ENCODE measurements at regions not wholly inside any gene's neighbourhood (a gene's known extent, or its start where the extent isn't known, plus 50 kb on each side); places are given as distances from the start of the nearest gene placed in this dataset.

DNA sequence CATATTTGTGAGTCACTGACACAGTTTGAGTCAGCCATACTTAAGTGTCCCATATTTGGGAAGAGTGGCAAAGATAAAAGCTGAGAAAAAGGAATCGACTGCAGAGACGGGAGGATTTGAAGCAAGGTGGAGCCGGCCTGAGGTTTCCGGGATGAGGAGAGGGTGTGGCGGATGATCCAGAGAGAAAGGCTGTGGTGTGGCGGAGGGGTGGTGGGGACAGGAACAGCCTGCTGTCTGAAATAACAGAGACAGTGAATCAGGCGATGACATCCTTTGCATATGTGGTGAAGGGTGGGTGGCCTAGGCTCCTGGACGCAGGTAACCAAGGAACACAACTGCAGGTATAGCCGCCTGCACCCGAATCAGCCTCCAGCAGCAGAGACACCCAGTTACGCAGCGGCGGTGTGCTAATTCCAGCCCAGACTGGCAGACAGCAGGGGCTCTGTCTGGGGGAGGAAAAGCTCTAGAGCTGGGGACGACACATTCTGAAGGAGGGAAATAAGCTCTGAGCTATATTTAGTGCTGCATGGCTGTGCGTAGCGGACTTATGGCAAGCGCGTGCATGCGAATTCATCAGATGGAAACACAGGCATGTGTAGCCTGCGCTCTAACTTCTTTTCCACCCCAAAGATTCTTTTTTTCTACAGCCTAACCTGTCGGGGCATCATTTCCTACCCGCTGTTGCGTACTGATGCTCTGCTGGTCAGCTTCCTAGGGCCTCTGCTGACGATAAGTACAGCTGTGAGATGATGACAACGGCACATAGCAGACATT lies 62.7 kb upstream of the BARX2 start:
- in situ Hi-C loops (cut with HindIII; ENCODE audit: low pct_unique_long_range_greater_than_20kb, low sequenced_read_pairs), result no loop called here
- DNase-seq (ENCODE audit: low read depth in 1 of 2, low spot score in 1 of 2), result no peak
- no peak for TF ChIP-seq JUND (IDR thresholded peaks at IDR 0.05; ENCODE audit: low read depth)

DNA sequence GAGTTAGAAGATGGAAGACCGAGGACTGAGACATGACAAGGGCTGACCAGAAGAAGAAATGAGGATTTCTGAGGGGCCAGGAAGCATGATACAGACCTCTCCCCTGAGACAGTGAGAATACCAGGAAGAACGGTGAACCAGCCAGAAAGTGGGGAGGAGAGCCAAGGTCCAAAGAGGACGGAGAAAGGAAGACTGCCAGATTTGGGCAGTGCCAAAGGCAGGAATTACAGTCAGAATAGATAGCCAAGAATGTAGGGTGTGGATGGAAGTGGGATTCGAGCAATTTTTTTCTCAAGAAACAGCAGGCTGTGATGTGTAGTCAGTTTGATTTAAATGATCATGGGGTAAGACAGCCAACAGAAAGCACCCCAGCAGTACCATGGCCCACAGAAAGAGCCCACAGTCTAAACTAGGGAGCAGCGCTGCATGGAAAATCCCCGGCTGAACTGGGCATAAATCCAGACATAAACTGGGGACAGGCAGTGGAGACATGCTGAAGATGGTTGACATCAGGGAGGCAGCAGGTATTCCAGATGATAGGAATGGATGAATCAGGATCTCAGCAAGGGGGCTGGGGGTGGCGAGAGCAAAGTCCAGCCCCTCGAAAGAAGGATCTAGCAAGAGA lies 67.3 kb upstream of the BARX2 start:
- no peak for TF ChIP-seq JUND (IDR thresholded peaks at IDR 0.05; ENCODE audit: low read depth)
- in situ Hi-C loops (cut with HindIII; ENCODE audit: low pct_unique_long_range_greater_than_20kb, low sequenced_read_pairs), result no loop called here
- DNase-seq (ENCODE audit: low read depth in 1 of 2, low spot score in 1 of 2), result no peak

DNA sequence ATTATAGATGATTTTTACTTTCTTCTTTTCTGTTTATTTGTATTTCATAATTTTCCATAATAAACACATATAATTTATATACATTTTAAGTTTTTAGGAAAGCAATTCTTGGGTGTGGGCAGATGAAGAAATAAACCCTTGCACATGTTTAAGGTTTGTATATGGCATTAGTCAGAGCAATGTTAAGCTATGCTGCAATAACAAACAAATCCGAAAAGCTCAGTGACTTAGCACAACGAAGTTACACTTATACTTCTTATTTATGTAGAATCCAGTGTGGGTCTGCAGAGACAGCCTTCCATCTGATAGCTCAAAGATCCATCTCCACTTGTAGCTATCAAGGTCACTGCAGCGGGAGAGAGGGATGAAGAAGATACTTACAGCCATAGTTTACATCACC lies 68.5 kb upstream of the BARX2 start:
- in situ Hi-C loops (cut with HindIII; ENCODE audit: low pct_unique_long_range_greater_than_20kb, low sequenced_read_pairs), result no loop called here
- no peak for DNase-seq (ENCODE audit: low read depth in 1 of 2, low spot score in 1 of 2)
- TF ChIP-seq JUND (IDR thresholded peaks at IDR 0.05; ENCODE audit: low read depth), result no peak

DNA sequence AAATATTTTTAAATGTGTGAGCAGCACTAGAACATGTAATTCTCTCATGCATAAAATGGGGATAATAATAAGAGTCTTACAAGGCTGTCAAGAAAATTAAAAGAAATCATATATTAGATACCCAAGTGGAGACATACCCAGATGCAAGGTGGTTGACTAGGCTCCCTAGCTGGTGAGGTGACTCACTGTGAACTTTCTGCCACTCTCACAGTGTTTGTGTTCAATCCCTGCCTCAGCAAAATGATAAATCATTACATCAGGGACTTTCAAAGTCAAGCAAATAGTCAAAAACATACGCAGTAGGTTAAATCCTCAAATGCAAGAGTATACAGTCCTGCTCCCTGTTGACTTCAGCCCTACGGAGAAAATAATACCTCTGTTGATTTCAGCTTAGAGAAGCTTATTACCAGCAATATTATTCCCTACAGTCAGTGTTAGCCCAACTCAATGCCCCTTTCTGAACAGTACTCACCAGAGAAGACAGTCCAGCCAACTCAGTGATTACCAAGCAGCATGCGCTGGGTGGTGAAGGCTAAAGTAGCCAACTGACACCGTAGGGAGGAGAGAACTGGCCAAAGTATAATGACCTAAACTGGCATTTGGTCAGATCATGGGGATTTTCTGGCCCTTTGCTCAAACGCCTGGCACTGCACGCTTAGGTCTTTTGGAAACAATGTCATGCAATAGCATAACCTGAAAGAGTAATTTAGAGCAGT lies 73.1 kb upstream of the BARX2 start:
- no peak for DNase-seq (ENCODE audit: low read depth in 1 of 2, low spot score in 1 of 2)
- TF ChIP-seq JUND (IDR thresholded peaks at IDR 0.05; ENCODE audit: low read depth), result no peak
- in situ Hi-C loops (cut with HindIII; ENCODE audit: low pct_unique_long_range_greater_than_20kb, low sequenced_read_pairs), result no loop called here

DNA sequence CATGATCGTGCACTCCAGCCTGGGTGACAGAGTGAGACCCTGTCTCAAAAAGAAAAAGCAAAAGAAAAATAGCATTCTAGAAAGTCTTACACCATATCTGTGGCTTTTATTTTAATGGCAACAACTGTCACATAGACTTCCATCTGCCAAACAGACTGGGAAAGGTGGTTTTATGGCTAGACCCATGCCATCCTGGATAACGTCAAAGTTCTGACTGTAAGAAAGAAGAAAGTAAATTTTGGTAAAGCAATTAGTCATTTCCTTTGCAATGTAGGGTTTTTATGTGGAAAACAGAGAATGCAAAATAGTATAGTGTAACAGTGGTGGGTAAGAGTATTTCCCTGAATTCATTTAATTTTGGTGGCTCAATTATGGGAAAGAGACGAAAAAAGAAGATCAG lies 75.5 kb upstream of the BARX2 start:
- no peak for TF ChIP-seq JUND (IDR thresholded peaks at IDR 0.05; ENCODE audit: low read depth)
- in situ Hi-C loops (cut with HindIII; ENCODE audit: low pct_unique_long_range_greater_than_20kb, low sequenced_read_pairs), result no loop called here
- DNase-seq (ENCODE audit: low read depth in 1 of 2, low spot score in 1 of 2), result no peak

DNA sequence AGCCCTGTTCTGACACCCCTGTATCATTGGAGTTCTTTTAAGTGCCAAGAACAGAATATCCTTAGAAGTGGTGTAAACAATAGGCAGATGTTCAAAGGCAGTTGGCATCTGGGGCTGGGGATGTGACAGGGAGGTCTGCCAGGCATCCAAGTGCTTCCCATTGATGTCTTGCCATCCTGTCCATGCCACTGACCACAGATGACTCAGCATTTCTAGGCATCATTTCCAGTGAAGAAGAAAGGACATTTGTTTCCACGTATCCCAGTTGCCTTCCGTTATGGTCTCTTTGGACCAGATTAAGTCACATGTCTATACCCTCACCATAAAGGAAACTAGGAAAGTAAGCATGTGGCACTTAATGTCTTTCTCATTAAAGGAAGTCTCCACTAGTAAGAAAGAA lies 76.7 kb upstream of the BARX2 start:
- in situ Hi-C loops (cut with HindIII; ENCODE audit: low pct_unique_long_range_greater_than_20kb, low sequenced_read_pairs), result no loop called here
- no peak for TF ChIP-seq JUND (IDR thresholded peaks at IDR 0.05; ENCODE audit: low read depth)
- DNase-seq (ENCODE audit: low read depth in 1 of 2, low spot score in 1 of 2), result no peak

DNA sequence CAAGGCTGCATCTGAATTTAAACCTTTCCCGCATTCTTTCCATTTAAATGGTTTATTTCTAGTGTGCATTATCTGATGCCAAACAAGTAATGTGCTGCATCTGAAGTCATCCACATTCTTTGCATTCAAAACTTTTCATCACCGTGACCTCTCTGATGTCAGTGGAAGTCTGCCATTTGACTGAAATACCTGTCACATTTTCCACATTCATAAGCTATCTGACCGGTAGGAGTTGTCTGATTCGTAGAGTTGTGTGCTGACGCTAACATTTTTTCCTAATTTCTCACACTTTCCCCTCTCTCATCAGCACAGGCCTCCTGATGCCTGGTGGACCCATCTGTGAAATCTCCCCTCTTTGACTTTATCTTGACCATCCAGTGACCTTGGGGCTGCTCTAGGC lies 79.9 kb upstream of the BARX2 start:
- TF ChIP-seq JUND (IDR thresholded peaks at IDR 0.05; ENCODE audit: low read depth), result no peak; the same call in 1 of the 2 replicates
- in situ Hi-C loops (cut with HindIII; ENCODE audit: low pct_unique_long_range_greater_than_20kb, low sequenced_read_pairs), result no loop called here
- DNase-seq (ENCODE audit: low read depth in 1 of 2, low spot score in 1 of 2), result peak in 1 of 2 experiments; percentile 76

DNA sequence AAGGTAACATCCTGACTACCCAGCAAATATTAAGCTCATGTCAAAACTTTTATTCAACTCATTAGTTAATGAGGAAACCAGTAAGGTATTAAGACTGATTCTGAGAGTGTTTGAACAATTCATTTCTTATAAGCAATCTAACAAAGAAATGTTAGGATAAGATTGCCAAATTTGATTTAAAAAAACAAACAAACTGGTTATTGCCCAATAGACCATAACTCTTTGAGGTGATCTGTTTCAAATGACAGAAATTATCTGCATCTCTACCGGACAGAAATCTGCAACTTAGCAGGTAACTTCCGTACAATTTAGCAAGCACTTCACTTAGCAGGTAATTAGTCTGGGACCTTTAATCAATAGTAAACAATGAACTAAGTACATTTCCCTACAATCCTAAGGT lies 82.9 kb upstream of the BARX2 start:
- no peak for DNase-seq (ENCODE audit: low read depth in 1 of 2, low spot score in 1 of 2)
- in situ Hi-C loops (cut with HindIII; ENCODE audit: low pct_unique_long_range_greater_than_20kb, low sequenced_read_pairs), result no loop called here

DNA sequence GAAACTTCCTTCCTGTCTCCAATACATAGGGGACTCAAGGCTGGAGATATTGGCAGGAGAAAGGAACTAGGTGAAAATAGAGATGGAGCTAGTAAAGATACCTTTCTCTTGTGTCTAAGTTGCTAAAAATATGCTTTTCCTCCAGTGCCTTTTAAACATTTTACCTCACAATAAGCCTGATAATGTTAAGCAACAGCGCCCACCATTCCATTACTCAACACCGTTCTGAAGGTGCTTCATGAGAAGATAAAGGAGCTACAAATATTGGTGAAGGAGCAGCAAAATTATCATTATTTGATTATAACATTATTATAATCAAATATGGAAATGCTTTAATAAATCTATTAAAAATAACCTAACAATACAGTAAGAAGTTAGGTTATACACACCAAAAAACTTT lies 83.6 kb upstream of the BARX2 start:
- no peak for DNase-seq (ENCODE audit: low read depth in 1 of 2, low spot score in 1 of 2)
- no peak for TF ChIP-seq JUND (IDR thresholded peaks at IDR 0.05; ENCODE audit: low read depth)
- in situ Hi-C loops (cut with HindIII; ENCODE audit: low pct_unique_long_range_greater_than_20kb, low sequenced_read_pairs), result no loop called here

More for the DNA sequence above, 82.9 kb upstream of the BARX2 start:
- TF ChIP-seq JUND (IDR thresholded peaks at IDR 0.05; ENCODE audit: low read depth), result no peak; the same call in 1 of the 2 replicates

DNA sequence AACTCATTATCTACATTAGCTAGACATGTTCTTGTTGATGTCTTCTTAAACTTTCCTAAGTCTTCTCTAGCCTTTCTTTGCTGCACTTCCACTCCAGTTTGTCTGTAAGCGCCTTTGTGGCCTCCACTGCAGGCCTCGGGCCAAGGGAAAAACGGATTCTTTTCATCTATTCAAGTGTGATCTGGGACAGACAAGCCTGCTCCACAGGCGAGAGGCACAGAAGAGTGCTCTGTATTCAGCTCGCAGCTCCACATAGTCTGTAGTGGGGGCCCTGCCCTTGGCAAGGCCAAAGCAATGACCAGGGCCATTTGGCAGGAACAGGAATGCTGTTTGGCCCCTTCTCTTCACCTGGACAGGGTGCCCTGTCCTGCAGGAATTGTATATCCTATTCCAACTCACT lies 84.1 kb upstream of the BARX2 start:
- DNase-seq (ENCODE audit: low read depth in 1 of 2, low spot score in 1 of 2), result peak in 1 of 2 experiments; percentile 86
- TF ChIP-seq JUND (IDR thresholded peaks at IDR 0.05; ENCODE audit: low read depth), result no peak
- in situ Hi-C loops (cut with HindIII; ENCODE audit: low pct_unique_long_range_greater_than_20kb, low sequenced_read_pairs), result no loop called here

DNA sequence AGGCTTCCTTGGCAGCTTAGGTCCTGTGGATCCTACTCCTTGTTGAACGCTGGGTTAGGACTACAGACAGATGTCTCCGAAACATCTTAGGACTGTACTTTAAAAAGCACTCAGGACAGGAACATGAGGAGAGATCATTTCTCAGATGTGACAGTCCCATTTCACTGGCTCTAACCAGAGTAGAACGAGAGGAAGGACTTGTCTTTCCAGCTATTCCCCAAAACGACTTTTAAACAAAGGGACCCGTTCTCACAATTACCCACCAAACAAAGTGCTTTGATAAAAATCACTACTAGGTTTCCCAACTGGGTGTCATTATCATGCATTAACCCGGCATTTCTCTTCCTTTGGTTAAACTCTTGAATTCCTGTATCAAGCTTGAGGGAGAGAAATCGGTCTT lies 84.7 kb upstream of the BARX2 start:
- peak in 1 of 2 experiments; percentile 81 for DNase-seq (ENCODE audit: low read depth in 1 of 2, low spot score in 1 of 2)
- no peak for TF ChIP-seq JUND (IDR thresholded peaks at IDR 0.05; ENCODE audit: low read depth)
- in situ Hi-C loops (cut with HindIII; ENCODE audit: low pct_unique_long_range_greater_than_20kb, low sequenced_read_pairs), result no loop called here

DNA sequence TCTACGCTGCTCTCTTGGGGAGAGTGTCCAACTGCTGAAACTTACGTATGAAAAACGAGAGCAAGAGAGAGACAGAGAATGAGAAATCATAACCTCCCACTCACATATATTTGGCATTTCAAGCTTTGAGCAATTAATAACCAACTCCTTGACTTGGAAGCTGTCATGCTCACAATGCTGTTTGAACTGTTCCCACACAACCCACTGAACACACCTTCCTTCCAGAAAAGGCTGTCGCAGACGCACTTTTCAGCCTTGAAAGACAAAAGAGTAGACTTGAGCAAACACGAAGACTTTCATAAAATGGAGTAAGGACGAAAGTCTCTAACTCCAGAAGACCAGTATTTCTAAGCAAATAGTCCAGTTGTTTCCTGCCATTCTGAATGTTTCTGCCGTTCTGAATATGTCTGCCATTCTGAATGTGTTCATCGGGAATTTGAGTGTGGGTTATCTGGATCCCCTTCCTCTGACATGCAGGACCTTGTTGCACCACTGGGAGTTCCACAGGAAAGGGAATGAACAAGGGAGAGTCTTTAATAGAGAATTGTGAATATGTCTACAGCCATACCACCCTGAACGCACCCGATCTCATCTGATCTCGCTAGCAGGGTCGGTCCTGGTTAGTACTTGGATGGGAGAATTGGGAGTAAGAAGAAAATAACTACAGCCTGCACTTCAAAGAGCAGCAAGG lies 86.2 kb upstream of the BARX2 start:
- no peak for TF ChIP-seq JUND (IDR thresholded peaks at IDR 0.05; ENCODE audit: low read depth)
- in situ Hi-C loops (cut with HindIII; ENCODE audit: low pct_unique_long_range_greater_than_20kb, low sequenced_read_pairs), result no loop called here

More for the DNA sequence above, 86.2 kb upstream of the BARX2 start:
- DNase-seq (ENCODE audit: low read depth in 1 of 2, low spot score in 1 of 2), result no peak
